Naive thymus-derived CD4-positive, alpha-beta T cell (primary cell): ENCODE measurements at regions not wholly inside any gene's neighbourhood (a gene's known extent, or its start where the extent isn't known, plus 50 kb on each side); places are given as distances from the start of the nearest gene placed in this dataset.
A peak's percentile ranks its signal among the peaks of the same experiment; 100 is the strongest.

Experiments
- ATAC-seq: fragments of 150-1000 bp; cut with Tn5 transposase; 2 replicates; pipeline ENCODE4 v1.10.0; 2021; ENCODE audit warnings: mild to moderate bottlenecking, moderate library complexity
- CTCF ChIA-PET: fragments of 350-600 bp; sonication (Branson Sonifier 250); formaldehyde crosslinking; loops from one replicate; lab custom pipeline; 2021; ENCODE audit warnings: antibody characterized with exemption; lab: Charles Lee
- POLR2A ChIA-PET: fragments of 350-600 bp; sonication (Branson Sonifier 250); formaldehyde crosslinking; loops from one replicate; lab custom pipeline; 2021; ENCODE audit warnings: antibody characterized with exemption, inconsistent platforms; lab: Charles Lee
- DNase-seq, 9 donors: peaks; one replicate each; pipeline versions ENCODE4 v3.0.0 to v3.0.0-alpha.2; 2020 to 2022; ENCODE audit warnings: mixed read lengths in 1 of 9
- H3K27ac ChIP-seq: one replicate; pipeline ENCODE4 v1.7.0; 2013; ENCODE audit warnings: mild to moderate bottlenecking, low read depth, low read length, moderate library complexity
- H3K27me3 ChIP-seq, 2 donors: one replicate each; pipeline ENCODE4 v1.7.0; 2013; ENCODE audit warnings: low read length in 2 of 2, mild to moderate bottlenecking in 2 of 2, moderate library complexity in 2 of 2; ENCODE audit not compliant: control insufficient read depth in 2 of 2, insufficient read depth in 2 of 2
- H3K36me3 ChIP-seq, 3 experiments: 1 replicate in 2 of 3; 2 replicates in 1 of 3; pipeline ENCODE4 v1.7.0; 2013; ENCODE audit warnings: low read length in 3 of 3, mild to moderate bottlenecking in 3 of 3, moderate library complexity in 1 of 3; ENCODE audit not compliant: insufficient read depth in 3 of 3, control insufficient read depth in 2 of 3
- H3K4me1 ChIP-seq, 2 donors: one replicate each; pipeline ENCODE4 v1.7.0; 2013; ENCODE audit warnings: low read length in 2 of 2, mild to moderate bottlenecking in 2 of 2, moderate library complexity in 1 of 2; ENCODE audit not compliant: control insufficient read depth in 2 of 2, insufficient read depth in 2 of 2
- H3K4me3 ChIP-seq: 2 replicates; pipeline ENCODE4 v1.7.0; 2013; ENCODE audit warnings: mild to moderate bottlenecking, low read length
- H3K9me3 ChIP-seq, 3 experiments: 1 replicate in 2 of 3; 2 replicates in 1 of 3; pipeline ENCODE4 v1.7.0; 2013; ENCODE audit warnings: low read length in 3 of 3; ENCODE audit not compliant: control insufficient read depth in 2 of 3
- H3K27ac Mint-ChIP-seq, 9 donors: one replicate each; pipeline ENCODE4 v1.8.0; 2020 to 2022; ENCODE audit warnings: mixed read lengths in 9 of 9, mild to moderate bottlenecking in 8 of 9, moderate library complexity in 5 of 9, inconsistent platforms in 2 of 9
- H3K27me3 Mint-ChIP-seq, 5 donors: one replicate each; pipeline ENCODE4 v1.8.0; 2021 to 2022; ENCODE audit warnings: mixed read lengths in 5 of 5, mild to moderate bottlenecking in 1 of 5
- H3K36me3 Mint-ChIP-seq, 5 donors: one replicate each; pipeline ENCODE4 v1.8.0; 2020 to 2022; ENCODE audit warnings: mixed read lengths in 5 of 5, mild to moderate bottlenecking in 3 of 5, inconsistent platforms in 1 of 5
- H3K4me1 Mint-ChIP-seq, 7 donors: one replicate each; pipeline ENCODE4 v1.8.0; 2020 to 2022; ENCODE audit warnings: mixed read lengths in 7 of 7, mild to moderate bottlenecking in 3 of 7, inconsistent platforms in 1 of 7
- H3K4me3 Mint-ChIP-seq, 10 donors: one replicate each; pipeline ENCODE4 v1.8.0; 2020 to 2022; ENCODE audit warnings: mild to moderate bottlenecking in 10 of 10, mixed read lengths in 10 of 10, moderate library complexity in 6 of 10, inconsistent platforms in 2 of 10
- H3K9me3 Mint-ChIP-seq, 11 donors: one replicate each; pipeline ENCODE4 v1.8.0; 2020 to 2022; ENCODE audit warnings: mixed read lengths in 11 of 11, mild to moderate bottlenecking in 4 of 11, inconsistent platforms in 1 of 11, moderate library complexity in 1 of 11
- intact Hi-C, 2 donors: fragments of 100-400 bp; cut with micrococcal nuclease; formaldehyde crosslinking; loops; one replicate each; pipeline ENCODE4 v1.15.1; 2023

DNA sequence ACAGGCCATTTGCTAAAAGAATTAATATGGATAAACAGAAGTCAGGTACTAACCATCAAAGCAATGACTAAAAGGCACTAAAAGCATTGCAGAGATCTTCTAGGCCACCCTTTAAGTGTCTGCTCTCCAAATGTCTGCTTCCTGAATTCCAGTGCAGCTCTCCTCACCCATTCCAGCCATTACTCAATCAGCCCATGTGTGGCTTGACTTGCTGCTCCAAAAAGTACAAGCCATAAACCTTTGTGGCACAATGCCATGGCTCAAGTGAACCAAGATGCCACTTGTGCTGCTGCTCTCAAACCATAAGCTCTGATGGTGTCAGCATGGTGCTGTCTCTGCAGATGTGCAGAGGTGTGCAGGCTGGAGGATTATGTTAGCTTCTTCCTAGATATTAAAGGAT is 290.2 kb upstream of the POU5F2 start:
- DNase-seq (no peak), ATAC-seq (no peak)
- ChIA-PET POLR2A (no interaction called here), CTCF (no interaction called here)
- no peak overlapping the region for H3K27ac ChIP-seq
- H3K27me3 ChIP-seq: no peaks in the 10 kb centered on the region
- Mint-ChIP-seq H3K4me3 (no peak overlapping the region), H3K4me1 (peaks cover 0 to 12% (median 0%) of the 10 kb centered on the region in 7 donors), H3K36me3 (peaks cover 27 to 89% (median 78%) of the 10 kb centered on the region in 5 donors), H3K27ac (no peak overlapping the region), H3K9me3 (peaks cover 0 to 9% (median 0%) of the 10 kb centered on the region in 11 donors), H3K27me3 (no peaks in the 10 kb centered on the region)
- no peaks in the 10 kb centered on the region for H3K4me1 ChIP-seq
- intact Hi-C loops: no loop called here
- no peak overlapping the region for H3K4me3 ChIP-seq
- peaks cover 0 to 9% (median 0%) of the 10 kb centered on the region in 3 experiments for H3K36me3 ChIP-seq
- H3K9me3 ChIP-seq: no peaks in the 10 kb centered on the region

DNA sequence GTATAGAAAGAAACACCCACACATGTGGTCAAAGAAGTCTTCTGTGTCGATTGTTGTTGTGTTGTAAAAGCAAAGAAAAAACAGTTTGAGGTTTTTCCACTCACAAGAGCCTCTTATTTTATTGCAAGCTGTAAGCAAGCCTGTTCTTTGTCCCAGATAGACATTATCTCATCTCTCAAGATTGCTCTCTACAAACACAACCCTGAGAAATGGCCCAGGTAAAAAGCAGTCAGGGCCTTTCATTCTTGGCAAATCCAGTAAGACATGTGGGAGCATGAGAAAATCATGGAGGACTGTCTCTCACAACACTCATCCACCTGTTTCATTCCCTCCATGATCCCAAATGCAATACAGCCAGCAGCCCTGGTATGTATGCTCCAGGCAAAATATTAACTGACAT is 286.6 kb upstream of the POU5F2 start:
- Histone ChIP-seq H3K4me1 (no peaks in the 10 kb centered on the region), H3K27me3 (no peaks in the 10 kb centered on the region), H3K9me3 (no peaks in the 10 kb centered on the region), H3K36me3 (peaks cover 0 to 14% (median 0%) of the 10 kb centered on the region in 3 experiments), H3K27ac (no peak overlapping the region), H3K4me3 (no peak overlapping the region)
- Mint-ChIP-seq H3K27ac (no peak overlapping the region), H3K4me3 (no peak overlapping the region), H3K27me3 (no peaks in the 10 kb centered on the region), H3K36me3 (peaks cover 24 to 89% (median 83%) of the 10 kb centered on the region in 5 donors), H3K9me3 (peaks cover 0 to 8% (median 2%) of the 10 kb centered on the region in 11 donors), H3K4me1 (peaks cover 0 to 11% (median 0%) of the 10 kb centered on the region in 7 donors)
- intact Hi-C loops: no loop called here
- ChIA-PET POLR2A (interaction anchor here (0.6 kb wide), 1 partner anchor 14 kb away, joined by 3 read pairs; no protein-coding TSS in a partner anchor), CTCF (no interaction called here)
- DNase-seq (no peak), ATAC-seq (no peak)

GRCh38 chr5:94027145-94027544 is 285.7 kb upstream of the POU5F2 start:
- ChIA-PET POLR2A (interaction anchor here (0.6 kb wide), 1 partner anchor 15 kb away, joined by 3 read pairs; no protein-coding TSS in a partner anchor), CTCF (no interaction called here)
- Mint-ChIP-seq H3K27me3 (no peaks in the 10 kb centered on the region), H3K27ac (peak overlapping the region in 1 of 9 donors; percentile 42), H3K9me3 (peaks cover 0 to 6% (median 2%) of the 10 kb centered on the region in 11 donors), H3K36me3 (peaks cover 16 to 89% (median 82%) of the 10 kb centered on the region in 5 donors), H3K4me3 (no peak overlapping the region), H3K4me1 (peaks cover 0 to 11% (median 0%) of the 10 kb centered on the region in 7 donors)
- Histone ChIP-seq H3K9me3 (no peaks in the 10 kb centered on the region), H3K36me3 (peaks cover 0 to 23% (median 0%) of the 10 kb centered on the region in 3 experiments), H3K4me3 (no peak overlapping the region), H3K27ac (no peak overlapping the region), H3K27me3 (no peaks in the 10 kb centered on the region), H3K4me1 (no peaks in the 10 kb centered on the region)
- intact Hi-C loops: no loop called here
- no peak for DNase-seq
- ATAC-seq: no peak

- Mint-ChIP-seq H3K27ac (no peak overlapping the region), H3K27me3 (no peaks in the 10 kb centered on the region), H3K4me1 (peaks cover 0 to 11% (median 0%) of the 10 kb centered on the region in 7 donors), H3K9me3 (peaks cover 0 to 13% (median 6%) of the 10 kb centered on the region in 11 donors), H3K4me3 (no peak overlapping the region), H3K36me3 (peaks cover 16 to 87% (median 78%) of the 10 kb centered on the region in 5 donors)
- no peak overlapping the region for H3K4me3 ChIP-seq
- CTCF ChIA-PET: no interaction called here
- intact Hi-C loops: no loop called here
- POLR2A ChIA-PET: no interaction called here
- ATAC-seq (no peak), DNase-seq (no peak)
- no peaks in the 10 kb centered on the region for H3K27me3 ChIP-seq
- no peaks in the 10 kb centered on the region for H3K4me1 ChIP-seq
- H3K9me3 ChIP-seq: no peaks in the 10 kb centered on the region
- H3K27ac ChIP-seq: no peak overlapping the region
- H3K36me3 ChIP-seq: peaks cover 0 to 34% (median 0%) of the 10 kb centered on the region in 3 experiments
Measured at GRCh38 chr5:94025788-94026473, 284.5 kb upstream of the POU5F2 start.

DNA sequence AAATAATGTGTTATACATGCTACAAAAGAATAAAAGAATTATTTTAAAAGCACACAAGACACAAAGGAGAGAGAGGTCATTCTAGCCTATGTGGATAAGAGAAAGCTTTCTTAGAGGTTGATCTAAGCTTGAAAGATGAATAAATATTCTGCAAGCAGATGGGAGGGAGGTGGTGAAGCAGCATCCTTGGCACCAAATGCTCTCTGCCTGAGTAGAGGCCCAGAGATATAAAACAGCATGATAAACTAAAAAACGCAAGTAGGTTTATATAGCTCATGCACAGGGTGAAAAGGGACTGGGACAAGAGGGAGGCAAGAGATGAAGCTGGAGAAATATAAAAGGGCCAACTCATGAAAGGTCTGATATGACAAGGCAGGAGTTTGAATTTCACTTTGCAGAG is 283.2 kb upstream of the POU5F2 start:
- CTCF ChIA-PET: no interaction called here

DNA sequence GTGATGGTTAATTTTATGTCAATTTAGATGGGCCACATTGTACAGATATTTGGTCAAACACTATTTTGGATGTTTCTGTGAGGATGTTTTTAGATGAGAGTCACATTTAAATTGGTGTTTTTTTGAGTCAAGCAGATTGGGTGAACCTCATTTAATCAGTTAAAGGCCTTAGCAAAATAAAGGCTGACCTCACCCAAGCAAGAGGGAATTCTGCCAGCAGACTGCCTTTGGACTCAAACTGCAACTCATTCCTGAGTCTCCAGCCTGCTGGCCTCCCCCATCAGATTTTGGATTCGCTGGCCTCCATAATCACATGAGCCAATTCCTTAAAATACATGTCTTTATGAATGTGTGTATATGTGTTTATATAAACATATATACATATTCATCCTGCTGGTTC is 282.7 kb upstream of the POU5F2 start:
- CTCF ChIA-PET: no interaction called here
- Histone ChIP-seq H3K4me3 (no peak overlapping the region), H3K36me3 (peaks cover 0 to 25% (median 0%) of the 10 kb centered on the region in 3 experiments), H3K27me3 (no peaks in the 10 kb centered on the region), H3K9me3 (no peaks in the 10 kb centered on the region), H3K4me1 (no peaks in the 10 kb centered on the region), H3K27ac (no peak overlapping the region)
- POLR2A ChIA-PET: no interaction called here
- no peak for DNase-seq
- no peaks in the 10 kb centered on the region for H3K27me3 Mint-ChIP-seq
- ATAC-seq: no peak
- H3K36me3 Mint-ChIP-seq: peaks cover 18 to 88% (median 83%) of the 10 kb centered on the region in 5 donors
- H3K4me1 Mint-ChIP-seq: peaks cover 0 to 4% (median 0%) of the 10 kb centered on the region in 7 donors
- H3K27ac Mint-ChIP-seq: no peak overlapping the region
- peaks cover 3 to 28% (median 13%) of the 10 kb centered on the region in 11 donors for H3K9me3 Mint-ChIP-seq
- intact Hi-C loops: no loop called here
- H3K4me3 Mint-ChIP-seq: no peak overlapping the region

More for the DNA sequence above, 283.2 kb upstream of the POU5F2 start:
- no peak for ATAC-seq
- Mint-ChIP-seq H3K36me3 (peaks cover 19 to 88% (median 79%) of the 10 kb centered on the region in 5 donors), H3K4me1 (peaks cover 0 to 9% (median 0%) of the 10 kb centered on the region in 7 donors), H3K4me3 (peak overlapping the region in 1 of 10 donors; percentile 22), H3K9me3 (peaks cover 3 to 23% (median 10%) of the 10 kb centered on the region in 11 donors), H3K27me3 (no peaks in the 10 kb centered on the region), H3K27ac (peak overlapping the region in 2 of 9 donors; percentile 21 to 42)
- Histone ChIP-seq H3K27ac (no peak overlapping the region), H3K4me1 (no peaks in the 10 kb centered on the region), H3K36me3 (peaks cover 0 to 25% (median 0%) of the 10 kb centered on the region in 3 experiments), H3K9me3 (no peaks in the 10 kb centered on the region), H3K27me3 (no peaks in the 10 kb centered on the region), H3K4me3 (no peak overlapping the region)
- POLR2A ChIA-PET: no interaction called here
- DNase-seq: no peak
- intact Hi-C loops: no loop called here
